HEK293 (cell line): ENCODE measurements at regions not wholly inside any gene's neighbourhood (a gene's known extent, or its start where the extent isn't known, plus 50 kb on each side); places are given as distances from the start of the nearest gene placed in this dataset.

ENCODE experiments used
- CTCF ChIA-PET: fragments of 350-600 bp; formaldehyde crosslinking; extraction: SDS; loops from one replicate; lab custom pipeline; 2021; ENCODE audit warnings: antibody characterized with exemption; lab: Yijun Ruan, JAX
- POLR2A ChIA-PET: fragments of 300-600 bp; formaldehyde crosslinking; extraction: SDS; loops from one replicate; lab custom pipeline; 2020; ENCODE audit warnings: antibody characterized with exemption, inconsistent platforms; lab: Yijun Ruan, JAX
- H3K27ac ChIP-seq: fragments of 200-500 bp; sonication (Bioruptor generic); 2 replicates; pipeline ENCODE4 v1.5.1; 2014; ENCODE audit warnings: low read depth, low read length, control low read depth, inconsistent platforms; ENCODE audit errors: extremely low read depth
- H3K36me3 ChIP-seq, 2 experiments: fragments of 200-500 bp in 1 of 2; sonication (Bioruptor generic) in 1 of 2; 1 replicate in 1 of 2; 2 replicates in 1 of 2; pipeline ENCODE4 v1.5.1; 2014 to 2017; ENCODE audit warnings: inconsistent platforms in 2 of 2, low read length in 2 of 2; ENCODE audit not compliant: control insufficient read depth in 2 of 2, insufficient read depth in 1 of 2
- H3K4me1 ChIP-seq: fragments of 200-500 bp; sonication (Bioruptor generic); 2 replicates; pipeline ENCODE4 v1.5.1; 2014; ENCODE audit warnings: mild to moderate bottlenecking, low read length, inconsistent platforms; ENCODE audit not compliant: control insufficient read depth, insufficient read depth
- H3K4me3 ChIP-seq: 2 replicates; pipeline ENCODE4 v1.5.1; 2011; ENCODE audit warnings: low read depth, mild to moderate bottlenecking, control low read depth, low read length, moderate library complexity
- H3K9me3 ChIP-seq: fragments of 200-500 bp; sonication (Bioruptor generic); 2 replicates; pipeline ENCODE4 v1.5.1; 2014; ENCODE audit warnings: low read depth, low read length, inconsistent platforms; ENCODE audit not compliant: control insufficient read depth, insufficient read depth
- HOXC10 ChIP-seq: sonication (generic); formaldehyde crosslinking; IDR thresholded peaks from 2 replicates; pipeline ENCODE4 v1.8.1; 2023; ENCODE audit warnings: mild to moderate bottlenecking, missing genetic modification reagents
- KLF7 ChIP-seq: fragments of 450-650 bp; formaldehyde crosslinking; IDR thresholded peaks from 2 replicates; pipeline ENCODE4 v1.5.1; 2016; ENCODE audit warnings: missing biosample characterization, missing genetic modification characterization, borderline replicate concordance
- MEIS1 ChIP-seq: sonication (generic); formaldehyde crosslinking; IDR thresholded peaks from 2 replicates; pipeline ENCODE4 v1.8.1; 2022; ENCODE audit warnings: missing genetic modification reagents, mild to moderate bottlenecking, borderline replicate concordance
- MZF1 ChIP-seq: fragments of 450-650 bp; formaldehyde crosslinking; IDR thresholded peaks from 2 replicates; pipeline ENCODE4 v1.5.1; 2017; ENCODE audit warnings: missing biosample characterization, missing genetic modification characterization, borderline replicate concordance
- OSR2 ChIP-seq: fragments of 450-650 bp; formaldehyde crosslinking; IDR thresholded peaks from 2 replicates; pipeline ENCODE4 v1.5.1; 2016; ENCODE audit warnings: missing biosample characterization, missing genetic modification characterization
- ZBTB20 ChIP-seq: fragments of 450-650 bp; formaldehyde crosslinking; IDR thresholded peaks from 2 replicates; pipeline ENCODE4 v1.5.1; 2016; ENCODE audit warnings: missing biosample characterization, missing genetic modification characterization
- ZBTB7A ChIP-seq: fragments of 450-650 bp; formaldehyde crosslinking; IDR thresholded peaks from 2 replicates; pipeline ENCODE4 v1.5.1; 2016; ENCODE audit warnings: low read depth, missing biosample characterization, missing genetic modification characterization
- ZNF157 ChIP-seq: fragments of 450-650 bp; formaldehyde crosslinking; IDR thresholded peaks from 2 replicates; pipeline ENCODE4 v1.5.1; 2016; ENCODE audit warnings: missing biosample characterization, missing genetic modification characterization
- ZNF239 ChIP-seq: fragments of 450-650 bp; formaldehyde crosslinking; IDR thresholded peaks from 2 replicates; pipeline ENCODE4 v1.5.1; 2016; ENCODE audit warnings: missing biosample characterization, missing genetic modification characterization
- ZNF266 ChIP-seq: fragments of 450-650 bp; formaldehyde crosslinking; IDR thresholded peaks from 2 replicates; pipeline ENCODE4 v1.5.1; 2016; ENCODE audit warnings: missing biosample characterization, missing genetic modification characterization, low read depth
- ZNF404 ChIP-seq: fragments of 450-650 bp; formaldehyde crosslinking; IDR thresholded peaks from 2 replicates; pipeline ENCODE4 v1.5.1; 2017; ENCODE audit warnings: missing biosample characterization, missing genetic modification characterization
- ZNF664 ChIP-seq: fragments of 450-650 bp; formaldehyde crosslinking; IDR thresholded peaks from 2 replicates; pipeline ENCODE4 v1.5.1; 2016; ENCODE audit warnings: missing biosample characterization, missing genetic modification characterization
- TF ChIP-seq, protein P1 (sequence below): fragments of 450-650 bp; formaldehyde crosslinking; IDR thresholded peaks from 2 replicates; pipeline ENCODE4 v1.5.1; 2016; ENCODE audit warnings: missing biosample characterization, missing genetic modification characterization, borderline replicate concordance
- TF ChIP-seq, protein P2 (sequence below): fragments of 450-650 bp; formaldehyde crosslinking; IDR thresholded peaks from 2 replicates; pipeline ENCODE4 v1.5.1; 2016; ENCODE audit warnings: missing biosample characterization, missing genetic modification characterization

DNA sequence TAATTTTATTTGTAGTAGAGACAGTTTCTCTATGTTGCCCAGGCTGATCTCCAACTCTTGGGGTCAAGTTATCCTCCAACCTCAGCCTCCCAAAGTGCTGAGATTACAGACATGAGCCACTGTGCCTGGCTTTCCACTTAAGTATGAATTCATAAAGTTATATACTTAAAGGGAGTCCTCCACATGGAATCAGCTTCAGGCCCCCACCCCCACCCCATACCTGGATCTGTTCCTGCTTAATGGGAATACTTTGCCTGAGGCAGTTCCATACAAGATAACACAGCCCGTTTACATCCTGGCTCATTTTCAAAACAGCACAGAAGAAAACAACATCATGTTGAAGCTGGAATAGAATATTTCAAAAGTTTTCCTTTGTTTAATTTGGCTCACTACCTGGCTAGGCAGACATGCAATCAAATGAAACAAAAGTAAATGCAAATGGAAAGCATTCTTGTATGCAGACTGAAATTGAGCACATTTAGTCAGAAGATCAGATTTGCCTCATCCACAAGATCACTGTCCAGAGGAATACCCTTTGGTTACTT is 82.4 kb downstream of the FAT3 start (continued):
- TF ChIP-seq, protein P1, sequence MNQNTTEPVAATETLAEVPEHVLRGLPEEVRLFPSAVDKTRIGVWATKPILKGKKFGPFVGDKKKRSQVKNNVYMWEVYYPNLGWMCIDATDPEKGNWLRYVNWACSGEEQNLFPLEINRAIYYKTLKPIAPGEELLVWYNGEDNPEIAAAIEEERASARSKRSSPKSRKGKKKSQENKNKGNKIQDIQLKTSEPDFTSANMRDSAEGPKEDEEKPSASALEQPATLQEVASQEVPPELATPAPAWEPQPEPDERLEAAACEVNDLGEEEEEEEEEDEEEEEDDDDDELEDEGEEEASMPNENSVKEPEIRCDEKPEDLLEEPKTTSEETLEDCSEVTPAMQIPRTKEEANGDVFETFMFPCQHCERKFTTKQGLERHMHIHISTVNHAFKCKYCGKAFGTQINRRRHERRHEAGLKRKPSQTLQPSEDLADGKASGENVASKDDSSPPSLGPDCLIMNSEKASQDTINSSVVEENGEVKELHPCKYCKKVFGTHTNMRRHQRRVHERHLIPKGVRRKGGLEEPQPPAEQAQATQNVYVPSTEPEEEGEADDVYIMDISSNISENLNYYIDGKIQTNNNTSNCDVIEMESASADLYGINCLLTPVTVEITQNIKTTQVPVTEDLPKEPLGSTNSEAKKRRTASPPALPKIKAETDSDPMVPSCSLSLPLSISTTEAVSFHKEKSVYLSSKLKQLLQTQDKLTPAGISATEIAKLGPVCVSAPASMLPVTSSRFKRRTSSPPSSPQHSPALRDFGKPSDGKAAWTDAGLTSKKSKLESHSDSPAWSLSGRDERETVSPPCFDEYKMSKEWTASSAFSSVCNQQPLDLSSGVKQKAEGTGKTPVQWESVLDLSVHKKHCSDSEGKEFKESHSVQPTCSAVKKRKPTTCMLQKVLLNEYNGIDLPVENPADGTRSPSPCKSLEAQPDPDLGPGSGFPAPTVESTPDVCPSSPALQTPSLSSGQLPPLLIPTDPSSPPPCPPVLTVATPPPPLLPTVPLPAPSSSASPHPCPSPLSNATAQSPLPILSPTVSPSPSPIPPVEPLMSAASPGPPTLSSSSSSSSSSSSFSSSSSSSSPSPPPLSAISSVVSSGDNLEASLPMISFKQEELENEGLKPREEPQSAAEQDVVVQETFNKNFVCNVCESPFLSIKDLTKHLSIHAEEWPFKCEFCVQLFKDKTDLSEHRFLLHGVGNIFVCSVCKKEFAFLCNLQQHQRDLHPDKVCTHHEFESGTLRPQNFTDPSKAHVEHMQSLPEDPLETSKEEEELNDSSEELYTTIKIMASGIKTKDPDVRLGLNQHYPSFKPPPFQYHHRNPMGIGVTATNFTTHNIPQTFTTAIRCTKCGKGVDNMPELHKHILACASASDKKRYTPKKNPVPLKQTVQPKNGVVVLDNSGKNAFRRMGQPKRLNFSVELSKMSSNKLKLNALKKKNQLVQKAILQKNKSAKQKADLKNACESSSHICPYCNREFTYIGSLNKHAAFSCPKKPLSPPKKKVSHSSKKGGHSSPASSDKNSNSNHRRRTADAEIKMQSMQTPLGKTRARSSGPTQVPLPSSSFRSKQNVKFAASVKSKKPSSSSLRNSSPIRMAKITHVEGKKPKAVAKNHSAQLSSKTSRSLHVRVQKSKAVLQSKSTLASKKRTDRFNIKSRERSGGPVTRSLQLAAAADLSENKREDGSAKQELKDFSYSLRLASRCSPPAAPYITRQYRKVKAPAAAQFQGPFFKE (tag by site-specific recombination) = no peak
- TF ChIP-seq HOXC10 = no peak
- no peak for TF ChIP-seq ZNF664 (tag by site-specific recombination)

DNA sequence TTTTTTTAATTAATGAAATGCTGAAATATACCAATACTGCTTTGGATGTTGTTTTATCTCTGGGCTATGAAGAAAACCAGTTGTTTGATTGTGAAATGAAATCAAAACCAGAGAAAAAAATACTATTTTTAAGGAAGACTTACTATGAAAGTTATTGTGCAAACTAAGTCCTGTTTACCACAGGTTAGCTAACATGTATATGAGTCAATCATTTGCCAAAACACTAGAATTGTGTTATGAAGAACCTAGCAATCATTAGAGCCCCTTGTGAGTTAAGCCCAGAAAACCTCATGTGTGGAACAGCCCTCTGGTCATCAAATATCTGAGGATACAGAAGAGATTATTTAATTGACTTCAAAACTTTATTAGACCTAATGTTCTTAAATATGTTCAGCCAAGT is 83.7 kb downstream of the FAT3 start:
- Histone ChIP-seq H3K9me3 (no peaks in the 10 kb centered on the region), H3K4me1 (peaks cover 15% of the 10 kb centered on the region), H3K27ac (no peak overlapping the region), H3K36me3 (no peaks in the 10 kb centered on the region), H3K4me3 (no peak overlapping the region)
- ChIA-PET CTCF (no interaction called here), POLR2A (no interaction called here)
- no peak for TF ChIP-seq KLF7 (tag by site-specific recombination)

DNA sequence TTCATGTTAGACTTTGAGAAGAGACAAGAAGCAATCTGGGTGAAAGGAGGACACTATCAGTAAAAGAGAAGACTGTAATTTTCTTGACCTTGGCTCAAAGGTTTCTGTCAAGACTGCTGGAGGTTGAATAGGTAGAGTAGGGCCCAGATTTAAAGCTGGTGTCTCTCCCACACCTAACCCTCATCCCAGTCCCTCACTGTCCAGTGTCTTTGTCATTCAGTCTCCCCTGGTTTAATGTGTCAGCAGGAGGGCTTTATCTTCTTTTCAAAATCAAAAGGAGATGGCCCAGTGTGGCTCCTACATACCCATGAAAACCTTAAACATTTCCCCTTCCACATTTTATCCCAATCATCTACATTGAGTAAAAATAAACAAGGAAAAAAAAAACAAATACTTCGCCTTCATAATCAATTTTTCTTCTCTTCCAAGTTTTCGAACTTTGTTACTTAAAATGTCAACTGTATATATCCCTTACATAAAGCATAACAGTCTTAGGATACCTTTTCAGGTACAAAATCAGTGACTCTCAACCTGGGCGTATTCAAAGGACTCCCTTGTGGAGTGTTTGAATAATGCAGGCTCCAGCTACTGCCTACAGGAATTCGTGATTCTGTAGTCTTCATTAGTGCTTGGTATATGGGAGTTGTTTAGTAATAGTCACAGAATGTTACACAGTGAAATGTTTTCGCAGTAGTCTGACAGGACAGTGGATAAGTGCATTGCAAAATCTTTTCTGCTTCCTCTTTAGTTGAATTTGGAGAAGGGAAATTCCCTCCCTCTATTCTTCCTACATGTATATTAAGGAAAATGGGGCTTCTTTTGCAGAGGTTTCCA is 87.2 kb downstream of the FAT3 start:
- TF ChIP-seq ZBTB7A (tag by site-specific recombination) (no peak), MEIS1 (CRISPR knock-in tag) (no peak), ZNF239 (tag by site-specific recombination) (no peak), ZNF266 (no peak), ZBTB20 (tag by site-specific recombination) (no peak), MZF1 (tag by site-specific recombination) (no peak), ZNF157 (tag by site-specific recombination) (no peak), OSR2 (tag by site-specific recombination) (no peak), ZNF404 (tag by site-specific recombination) (no peak)
- TF ChIP-seq, protein P2, sequence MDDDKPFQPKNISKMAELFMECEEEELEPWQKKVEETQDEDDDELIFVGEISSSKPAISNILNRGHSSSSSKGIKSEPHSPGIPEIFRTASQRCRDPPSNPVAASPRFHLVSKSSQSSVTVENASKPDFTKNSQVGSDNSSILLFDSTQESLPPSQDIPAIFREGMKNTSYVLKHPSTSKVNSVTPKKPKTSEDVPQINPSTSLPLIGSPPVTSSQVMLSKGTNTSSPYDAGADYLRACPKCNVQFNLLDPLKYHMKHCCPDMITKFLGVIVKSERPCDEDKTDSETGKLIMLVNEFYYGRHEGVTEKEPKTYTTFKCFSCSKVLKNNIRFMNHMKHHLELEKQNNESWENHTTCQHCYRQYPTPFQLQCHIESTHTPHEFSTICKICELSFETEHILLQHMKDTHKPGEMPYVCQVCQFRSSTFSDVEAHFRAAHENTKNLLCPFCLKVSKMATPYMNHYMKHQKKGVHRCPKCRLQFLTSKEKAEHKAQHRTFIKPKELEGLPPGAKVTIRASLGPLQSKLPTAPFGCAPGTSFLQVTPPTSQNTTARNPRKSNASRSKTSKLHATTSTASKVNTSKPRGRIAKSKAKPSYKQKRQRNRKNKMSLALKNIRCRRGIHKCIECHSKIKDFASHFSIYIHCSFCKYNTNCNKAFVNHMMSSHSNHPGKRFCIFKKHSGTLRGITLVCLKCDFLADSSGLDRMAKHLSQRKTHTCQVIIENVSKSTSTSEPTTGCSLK (tag by site-specific recombination) = no peak
- Histone ChIP-seq H3K36me3 (no peaks in the 10 kb centered on the region), H3K4me3 (no peak overlapping the region), H3K4me1 (peaks cover 15% of the 10 kb centered on the region), H3K27ac (no peak overlapping the region), H3K9me3 (no peaks in the 10 kb centered on the region)
- ChIA-PET POLR2A (no interaction called here), CTCF (no interaction called here)
